PC-3 (cell line): ENCODE measurements at regions not wholly inside any gene's neighbourhood (a gene's known extent, or its start where the extent isn't known, plus 50 kb on each side); places are given as distances from the start of the nearest gene placed in this dataset.

Experiments
- EZH2 ChIP-seq: fragments of 300-600 bp; sonication (generic); IDR thresholded peaks from one replicate; pipeline ENCODE4 v1.6.1; 2017; ENCODE audit warnings: antibody characterized with exemption, mild to moderate bottlenecking, low read length; ENCODE audit not compliant: unreplicated experiment
- TF ChIP-seq, protein P1 (sequence below): fragments of 300-600 bp; sonication (generic); conservative IDR thresholded peaks from 2 replicates; pipeline ENCODE4 v1.5.1; 2017; ENCODE audit warnings: antibody characterized with exemption, low read depth, mild to moderate bottlenecking, low read length

DNA sequence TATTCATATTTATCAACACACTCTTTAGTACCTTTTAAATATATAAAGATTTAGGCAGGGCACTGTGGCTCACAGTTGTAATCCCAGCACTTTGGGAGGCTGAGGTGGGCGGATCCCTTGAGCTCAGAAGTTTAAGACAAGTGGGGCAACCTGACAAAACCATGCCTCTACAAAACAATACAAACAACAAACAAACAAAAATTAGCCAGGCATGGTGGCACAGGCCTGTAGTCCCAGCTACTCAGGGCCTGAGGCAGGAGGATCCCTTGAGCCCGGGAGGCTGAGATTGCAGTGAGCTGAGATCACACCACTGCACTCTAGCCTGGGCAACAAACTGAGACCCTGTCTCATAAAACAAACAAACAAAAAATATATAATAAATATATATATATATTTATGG is 1748.3 kb upstream of the PCDH20 start:
- TF ChIP-seq, protein P1, sequence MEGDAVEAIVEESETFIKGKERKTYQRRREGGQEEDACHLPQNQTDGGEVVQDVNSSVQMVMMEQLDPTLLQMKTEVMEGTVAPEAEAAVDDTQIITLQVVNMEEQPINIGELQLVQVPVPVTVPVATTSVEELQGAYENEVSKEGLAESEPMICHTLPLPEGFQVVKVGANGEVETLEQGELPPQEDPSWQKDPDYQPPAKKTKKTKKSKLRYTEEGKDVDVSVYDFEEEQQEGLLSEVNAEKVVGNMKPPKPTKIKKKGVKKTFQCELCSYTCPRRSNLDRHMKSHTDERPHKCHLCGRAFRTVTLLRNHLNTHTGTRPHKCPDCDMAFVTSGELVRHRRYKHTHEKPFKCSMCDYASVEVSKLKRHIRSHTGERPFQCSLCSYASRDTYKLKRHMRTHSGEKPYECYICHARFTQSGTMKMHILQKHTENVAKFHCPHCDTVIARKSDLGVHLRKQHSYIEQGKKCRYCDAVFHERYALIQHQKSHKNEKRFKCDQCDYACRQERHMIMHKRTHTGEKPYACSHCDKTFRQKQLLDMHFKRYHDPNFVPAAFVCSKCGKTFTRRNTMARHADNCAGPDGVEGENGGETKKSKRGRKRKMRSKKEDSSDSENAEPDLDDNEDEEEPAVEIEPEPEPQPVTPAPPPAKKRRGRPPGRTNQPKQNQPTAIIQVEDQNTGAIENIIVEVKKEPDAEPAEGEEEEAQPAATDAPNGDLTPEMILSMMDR, result no peak
- TF ChIP-seq EZH2, result no peak
